ENCODE measurements at regions not wholly inside any gene's neighbourhood (a gene's known extent, or its start where the extent isn't known, plus 50 kb on each side); places are given as distances from the start of the nearest gene placed in this dataset.

GRCh38 chr11:91459840-91460239 lies 764.8 kb upstream of the FAT3 start:
- Histone ChIP-seq H4K20me1 (ENCODE audit: insufficient read depth, low read length) (no peaks in the 10 kb centered on the region), H3K4ac (ENCODE audit: low read depth, low read length) (no peak overlapping the region), H3K9me3 (ENCODE audit: control insufficient read depth, insufficient read depth, low read length) (no peaks in the 10 kb centered on the region), H2AK5ac (ENCODE audit: low read depth, low read length) (no peak overlapping the region), H4K8ac (ENCODE audit: low read depth in 2 of 2, low read length in 2 of 2) (no peak overlapping the region), H2AFZ (replicated peaks; ENCODE audit: low read length, poor library complexity) (no peak overlapping the region), H3K56ac (ENCODE audit: extremely low read depth, insufficient read depth, low read length) (no peak overlapping the region), H2BK15ac (ENCODE audit: low read depth, low read length) (no peak overlapping the region), H2BK5ac (ENCODE audit: low read depth, low read length, poor library complexity, severe bottlenecking) (no peak overlapping the region), H3K27ac (ENCODE audit: insufficient read depth, low read length) (no peak overlapping the region), H3K36me3 (ENCODE audit: control insufficient read depth, insufficient read depth, low read length) (no peaks in the 10 kb centered on the region), H4K5ac (ENCODE audit: low read depth, low read length) (no peak overlapping the region), H3K4me3 (ENCODE audit: insufficient read depth, low read depth, low read length) (no peak overlapping the region), H2BK20ac (ENCODE audit: low read depth, low read length) (no peak overlapping the region), H3K4me1 (ENCODE audit: control insufficient read depth, insufficient read depth, low read length) (no peaks in the 10 kb centered on the region), H2BK120ac (ENCODE audit: low read depth, low read length) (no peak overlapping the region), H3K14ac (replicated peaks; ENCODE audit: low read depth, low read length) (no peak overlapping the region), H2AK9ac (replicated peaks; ENCODE audit: low read depth, low read length, poor library complexity) (no peak overlapping the region), H3K18ac (ENCODE audit: low read depth, low read length) (no peak overlapping the region), H3K4me2 (ENCODE audit: low read depth, low read length) (no peak overlapping the region), H3K27me3 (ENCODE audit: control insufficient read depth, insufficient read depth, low read length) (no peaks in the 10 kb centered on the region), H3K23ac (ENCODE audit: low read depth, low read length) (no peak overlapping the region), H3K79me1 (ENCODE audit: low read depth in 1 of 2, low read length in 2 of 2) (no peaks in the 10 kb centered on the region), H3K9ac (ENCODE audit: low read depth, low read length) (no peak overlapping the region), H4K91ac (ENCODE audit: insufficient read depth, low read depth, low read length) (no peak overlapping the region), H3K9me1 (ENCODE audit: insufficient read depth, low read length) (no peaks in the 10 kb centered on the region)
- no CpG with 5 or more reads among the region's 1 CpG for WGBS, 2 experiments (ENCODE audit: extremely low coverage in 2 of 2, insufficient read length in 1 of 2)
- DNase-seq (no peak), ATAC-seq (ENCODE audit: low read depth) (no peak)
- BruUV-seq (replicated peaks) = no TSS peak
- intact Hi-C loops (cut with micrococcal nuclease) = no loop called here
- TF ChIP-seq RAD21 (IDR thresholded peaks at IDR 0.05; ENCODE audit: low read length) = no peak
- TF ChIP-seq CHD1 (IDR thresholded peaks at IDR 0.05; ENCODE audit: low read depth, low read length) = no peak
- TF ChIP-seq CEBPB (IDR thresholded peaks at IDR 0.05; ENCODE audit: low read depth, low read length) = no peak
- no peak for TF ChIP-seq MAFK (IDR thresholded peaks at IDR 0.05; ENCODE audit: low read depth, low read length)
- no peak for TF ChIP-seq FOS (IDR thresholded peaks at IDR 0.05; ENCODE audit: low read depth, low read length)
- TF ChIP-seq POLR2A (IDR thresholded peaks at IDR 0.05; ENCODE audit: low read depth, low read length) = no peak
- no peak for TF ChIP-seq RFX5 (IDR thresholded peaks at IDR 0.05; ENCODE audit: low read depth, low read length)
- no peak for TF ChIP-seq NFE2L2 (IDR thresholded peaks at IDR 0.05; ENCODE audit: low read depth, low read length)
- no peak for TF ChIP-seq MXI1 (IDR thresholded peaks at IDR 0.05; ENCODE audit: borderline replicate concordance, low read depth, low read length)
- CTCF ChIA-PET = no interaction called here
- dilution Hi-C loops (cut with HindIII; ENCODE audit: low sequenced_read_pairs, unreplicated experiment) = no loop called here
- in situ Hi-C loops (cut with MboI; ENCODE audit: low sequenced_read_pairs) = no loop called here
- POLR2A ChIA-PET (ENCODE audit: unreplicated experiment) = no interaction called here

All from IMR-90 (cell line).